Mammary epithelial cell (primary cell): ENCODE measurements at regions not wholly inside any gene's neighbourhood (a gene's known extent, or its start where the extent isn't known, plus 50 kb on each side); places are given as distances from the start of the nearest gene placed in this dataset.

Experiments
- CTCF ChIP-seq, 2 donors: IDR thresholded peaks in 1 of 2; conservative IDR thresholded peaks in 1 of 2; 2 replicates each; pipeline ENCODE4 v1.5.1; 2011 to 2012; ENCODE audit warnings: inconsistent platforms in 2 of 2, low read length in 2 of 2, mild to moderate bottlenecking in 2 of 2, control low read depth in 1 of 2, low read depth in 1 of 2; ENCODE audit not compliant: insufficient read depth in 1 of 2; ENCODE audit errors: extremely low read depth in 1 of 2
- EZH2 ChIP-seq: IDR thresholded peaks from 2 replicates; pipeline ENCODE4 v1.6.1; 2012; ENCODE audit warnings: low read length, inconsistent platforms, borderline replicate concordance

GRCh38 chr10:120105492-120105891 lies 213.0 kb downstream of the SEC23IP start:
- TF ChIP-seq CTCF (conservative IDR thresholded peaks at IDR 0.05 in 1 of 2, IDR thresholded peaks at IDR 0.05 in 1 of 2; ENCODE audit: extremely low read depth in 1 of 2, insufficient read depth in 1 of 2, low read depth in 1 of 2, low read length in 2 of 2) = no peak
- no peak for TF ChIP-seq EZH2
